K562 (cell line): ENCODE measurements at regions not wholly inside any gene's neighbourhood (a gene's known extent, or its start where the extent isn't known, plus 50 kb on each side); places are given as distances from the start of the nearest gene placed in this dataset.

ENCODE experiments used
- ATAC-seq: fragments of 200-7000 bp; cut with Tn5 transposase; 3 replicates; pipeline ENCODE4 v1.9.1; 2020; ENCODE audit warnings: moderate library complexity
- BruUV-seq: library from RNA; stranded (reverse); fragments of 400-500 nt; replicated peaks from 2 replicates; lab custom pipeline; 2021; lab: Mats Ljungman, UMichigan
- CTCF ChIA-PET: fragments of 300-600 bp; formaldehyde crosslinking; extraction: SDS; loops from one replicate; lab custom pipeline; 2021; ENCODE audit warnings: low intra/inter-chr PET ratio; lab: Yijun Ruan, JAX
- POLR2A ChIA-PET: fragments of 300-600, 350-650 bp; sonication (Branson Sonifier 250); formaldehyde crosslinking; extraction: SDS; loops from one replicate; lab custom pipeline; 2021; ENCODE audit warnings: antibody characterized with exemption, inconsistent platforms; lab: Yijun Ruan, JAX
- DNase-seq, 4 experiments: peaks; one replicate each; pipeline versions ENCODE4 v3.0.0 to v3.0.0-alpha.2; 2011 to 2018; ENCODE audit warnings: low spot score in 3 of 4, mixed read lengths in 3 of 4; ENCODE audit errors: extremely low read depth in 1 of 4
- FAIRE-seq: peaks from 2 replicates; lab custom pipeline; 2011; peaks lifted over from hg19 to GRCh38; lab: Jason Lieb, UNC
- H2AFZ ChIP-seq: 2 replicates; pipeline ENCODE4 v1.6.0; 2011; ENCODE audit warnings: low read depth, low read length, control low read depth, inconsistent platforms
- H3K27ac ChIP-seq: fragments of 200-600 bp; 3 replicates; pipeline ENCODE4 v1.8.0; 2011; ENCODE audit warnings: low read depth, mild to moderate bottlenecking, control low read depth, inconsistent platforms, low read length, moderate library complexity, mixed read lengths; ENCODE audit errors: extremely low read depth
- H3K27me3 ChIP-seq, 2 experiments: fragments of 300-600 bp in 1 of 2; 2 replicates in 1 of 2; 3 replicates in 1 of 2; pipeline versions ENCODE4 v1.6.0 to v1.8.0; 2011; ENCODE audit warnings: inconsistent platforms in 2 of 2, low read length in 2 of 2, mild to moderate bottlenecking in 1 of 2, mixed read lengths in 1 of 2, moderate library complexity in 1 of 2; ENCODE audit not compliant: control insufficient read depth in 2 of 2, insufficient read depth in 2 of 2
- H3K36me3 ChIP-seq: fragments of 300-600 bp; 3 replicates; pipeline ENCODE4 v1.8.0; 2011; ENCODE audit warnings: mild to moderate bottlenecking, low read length, inconsistent platforms; ENCODE audit not compliant: control insufficient read depth, insufficient read depth
- H3K4me1 ChIP-seq, 2 experiments: fragments of 200-600 bp in 1 of 2; replicated peaks in 1 of 2; 2 replicates in 1 of 2; 3 replicates in 1 of 2; pipeline versions ENCODE4 v1.5.1 to v1.8.0; 2011; ENCODE audit warnings: inconsistent platforms in 2 of 2, low read length in 2 of 2, mild to moderate bottlenecking in 1 of 2, mixed read lengths in 1 of 2, moderate library complexity in 1 of 2; ENCODE audit not compliant: control insufficient read depth in 2 of 2, insufficient read depth in 2 of 2
- H3K4me2 ChIP-seq: 2 replicates; pipeline ENCODE4 v1.6.1; 2011; ENCODE audit warnings: low read length, control low read depth, inconsistent platforms, mixed read lengths; ENCODE audit not compliant: insufficient read depth
- H3K4me3 ChIP-seq: fragments of 200-600 bp; sonication (generic), shearing (Covaris generic); 2 replicates; pipeline ENCODE4 v1.5.1; 2016; ENCODE audit warnings: control low read depth, inconsistent platforms
- H3K79me2 ChIP-seq: fragments of 200-600 bp; 3 replicates; pipeline ENCODE4 v1.8.0; 2011; ENCODE audit warnings: low read length, inconsistent platforms; ENCODE audit not compliant: control insufficient read depth, insufficient read depth
- H3K9ac ChIP-seq, 2 experiments: 2 replicates each; pipeline versions ENCODE4 v1.6.0 to v1.6.1; 2011; ENCODE audit warnings: low read depth in 2 of 2, low read length in 2 of 2, control low read depth in 1 of 2, inconsistent platforms in 1 of 2, mild to moderate bottlenecking in 1 of 2, mixed read lengths in 1 of 2; ENCODE audit not compliant: insufficient read depth in 1 of 2
- H3K9me1 ChIP-seq: one replicate; pipeline ENCODE4 v1.6.0; 2011; ENCODE audit warnings: inconsistent platforms, mild to moderate bottlenecking, low read length, moderate library complexity; ENCODE audit not compliant: control insufficient read depth, insufficient read depth
- H3K9me3 ChIP-seq: replicated peaks from 2 replicates; pipeline ENCODE4 v1.5.1; 2011; ENCODE audit warnings: low read depth, low read length, inconsistent platforms; ENCODE audit not compliant: control insufficient read depth, insufficient read depth
- H4K20me1 ChIP-seq: replicated peaks from 2 replicates; pipeline ENCODE4 v1.6.1; 2011; ENCODE audit warnings: low read length, inconsistent platforms, mixed read lengths; ENCODE audit not compliant: control insufficient read depth, insufficient read depth
- CEBPZ ChIP-seq: fragments of 150-350 bp; IDR thresholded peaks from 2 replicates; pipeline ENCODE4 v1.6.1; 2014; ENCODE audit warnings: low read depth, mild to moderate bottlenecking, low read length, borderline replicate concordance
- CREBBP ChIP-seq: IDR thresholded peaks from one replicate; pipeline ENCODE4 v1.6.1; 2012; ENCODE audit warnings: low read depth, mild to moderate bottlenecking, control low read depth, inconsistent platforms, low read length
- HBP1 ChIP-seq: fragments of 450-650 bp; formaldehyde crosslinking; IDR thresholded peaks from 2 replicates; pipeline ENCODE4 v1.4.0; 2022; ENCODE audit warnings: missing genetic modification characterization
- POU5F1 ChIP-seq: fragments of 150-350 bp; IDR thresholded peaks from 2 replicates; pipeline ENCODE4 v1.6.1; 2014; ENCODE audit warnings: borderline replicate concordance, low read length, low read depth, mild to moderate bottlenecking; ENCODE audit not compliant: partially characterized antibody
- RFX1 ChIP-seq: fragments of 450-650 bp; IDR thresholded peaks from 2 replicates; pipeline ENCODE4 v1.6.1; 2016; ENCODE audit warnings: mild to moderate bottlenecking, moderate library complexity
- WGBS: fragments of 100-300 bp; shearing (Covaris generic); methylation state at CpG from one replicate; pipeline ENCODE4 v1.1.6; 2016; ENCODE audit warnings: low coverage, mixed read lengths; ENCODE audit not compliant: insufficient coverage; ENCODE audit errors: missing lambda C conversion rate; 5-methylcytosine and 5-hydroxymethylcytosine counted together
- in situ Hi-C: fragments of 300-500 bp; cut with MboI; formaldehyde crosslinking; loops from 4 replicates; pipeline ENCODE4 v1.15.0; 2018; ENCODE audit warnings: inconsistent platforms, mixed read lengths
- intact Hi-C: fragments of 100-400 bp; cut with micrococcal nuclease; formaldehyde crosslinking; loops from 2 replicates; pipeline ENCODE4 v1.14.2; 2022

- Histone ChIP-seq H3K27ac (no peak overlapping the region), H2AFZ (no peak overlapping the region), H3K4me2 (no peak overlapping the region), H3K9me1 (no peaks in the 10 kb centered on the region), H3K4me3 (no peak overlapping the region), H3K9ac (no peak overlapping the region), H3K4me1 (no peaks in the 10 kb centered on the region), H3K9me3 (no peaks in the 10 kb centered on the region), H3K79me2 (no peaks in the 10 kb centered on the region), H3K27me3 (peaks cover 43 to 61% of the 10 kb centered on the region in 2 experiments), H4K20me1 (no peaks in the 10 kb centered on the region; the same call in 1 of the 2 replicates), H3K36me3 (no peaks in the 10 kb centered on the region)
- FAIRE-seq (no peak), DNase-seq (no peak), ATAC-seq (no peak)
- no TSS peak for BruUV-seq
- ChIA-PET POLR2A (interaction anchor here (1.0 kb wide), 1 partner anchor 10 kb away, joined by 3 read pairs; no protein-coding TSS in a partner anchor), CTCF (no interaction called here)
- no peak for TF ChIP-seq HBP1 (CRISPR knock-in tag)
- no peak for TF ChIP-seq CREBBP
- no peak for TF ChIP-seq POU5F1
- TF ChIP-seq CEBPZ = no peak
- peak; percentile 54 for TF ChIP-seq RFX1
- in situ Hi-C loops (no loop called here), intact Hi-C loops (no loop called here)
- 3% methylated on average over 8 of the region's 8 CpGs for WGBS
These were observed 118.0 kb downstream of the IER5 start for GRCh38 chr1:181206513-181206912.
